A549 (cell line): ENCODE measurements at regions not wholly inside any gene's neighbourhood (a gene's known extent, or its start where the extent isn't known, plus 50 kb on each side); places are given as distances from the start of the nearest gene placed in this dataset.

ENCODE experiments used
- CEBPB ChIP-seq, 2 experiments: fragments of >200 bp in 1 of 2; sonication (Bioruptor Twin) in 1 of 2; formaldehyde crosslinking in 1 of 2; IDR thresholded peaks; 2 replicates each; pipeline ENCODE4 v1.6.1; 2012 to 2016
- CTCF ChIP-seq: fragments of >200 bp; sonication (Bioruptor Twin); formaldehyde crosslinking; IDR thresholded peaks from 3 replicates; pipeline ENCODE4 v1.5.1; 2016
- HMGXB4 ChIP-seq: fragments of 250-450 bp; sonication (Bioruptor Pico); IDR thresholded peaks from 2 replicates; pipeline ENCODE4 v1.5.0; 2021; ENCODE audit warnings: mild to moderate bottlenecking, moderate library complexity, borderline replicate concordance
- KDM5A ChIP-seq: fragments of 200-600 bp; sonication (generic); IDR thresholded peaks from 2 replicates; pipeline ENCODE4 v1.6.1; 2016; ENCODE audit warnings: antibody characterized with exemption, mild to moderate bottlenecking
- NPAS2 ChIP-seq: fragments of 250-450 bp; sonication (Bioruptor Pico); IDR thresholded peaks from 2 replicates; pipeline ENCODE4 v1.8.0; 2022; ENCODE audit warnings: mild to moderate bottlenecking, moderate library complexity, borderline replicate concordance
- PBX3 ChIP-seq: IDR thresholded peaks from 2 replicates; pipeline ENCODE4 v1.6.1; 2012
- POLR2A ChIP-seq: IDR thresholded peaks from 2 replicates; pipeline ENCODE4 v1.6.1; 2012; ENCODE audit warnings: mild to moderate bottlenecking, low read length
- RFX5 ChIP-seq: fragments of 450-650 bp; IDR thresholded peaks from 2 replicates; pipeline ENCODE4 v1.7.1; 2014; ENCODE audit warnings: antibody characterized with exemption, mild to moderate bottlenecking, moderate library complexity

- TF ChIP-seq PBX3 = no peak
- no peak for TF ChIP-seq CTCF
- no peak for TF ChIP-seq HMGXB4 (CRISPR knock-in tag)
- TF ChIP-seq CEBPB (IDR thresholded peaks at IDR 0.05) = no peak
- TF ChIP-seq POLR2A = no peak
- TF ChIP-seq NPAS2 (CRISPR knock-in tag) = no peak
- TF ChIP-seq KDM5A = no peak
- no peak for TF ChIP-seq RFX5
These were observed 86.8 kb upstream of the NR2F2 start for GRCh38 chr15:96243701-96244100.
